GM23338 (cell line): ENCODE measurements at regions not wholly inside any gene's neighbourhood (a gene's known extent, or its start where the extent isn't known, plus 50 kb on each side); places are given as distances from the start of the nearest gene placed in this dataset.

ENCODE experiments used
- ATAC-seq: fragments of 200-7000 bp; cut with Tn5 transposase; 3 replicates; pipeline ENCODE4 v1.9.1; 2020
- DNase-seq: peaks from one replicate; pipeline ENCODE4 v3.0.0-alpha.2; 2015; ENCODE audit warnings: low spot score
- H2AFZ ChIP-seq: fragments of 200-600 bp; sonication (generic); 2 replicates; pipeline ENCODE4 v1.8.0; 2016; ENCODE audit warnings: antibody characterized with exemption, mild to moderate bottlenecking, moderate library complexity
- H3F3A ChIP-seq: fragments of 200-600 bp; sonication (generic); replicated peaks from 2 replicates; pipeline ENCODE4 v1.8.0; 2017; ENCODE audit warnings: antibody characterized with exemption, mixed run types, low read depth
- H3K27ac ChIP-seq: fragments of 200-600 bp; sonication (generic); 2 replicates; pipeline ENCODE4 v1.6.1; 2016; ENCODE audit warnings: low read depth
- H3K27me3 ChIP-seq: fragments of 200-600 bp; sonication (generic); 2 replicates; pipeline ENCODE4 v1.8.0; 2016; ENCODE audit warnings: mild to moderate bottlenecking, mixed run types, moderate library complexity; ENCODE audit not compliant: insufficient read depth
- H3K36me3 ChIP-seq: fragments of 200-600 bp; sonication (generic); 2 replicates; pipeline ENCODE4 v1.8.0; 2016; ENCODE audit warnings: mild to moderate bottlenecking; ENCODE audit not compliant: insufficient read depth
- H3K4me1 ChIP-seq: fragments of 200-600 bp; sonication (generic); 2 replicates; pipeline ENCODE4 v1.8.0; 2016; ENCODE audit warnings: mild to moderate bottlenecking, moderate library complexity; ENCODE audit not compliant: insufficient read depth
- H3K4me2 ChIP-seq: fragments of 200-600 bp; sonication (generic); 2 replicates; pipeline ENCODE4 v1.7.1; 2017; ENCODE audit warnings: mixed run types
- H3K4me3 ChIP-seq: fragments of 200-600 bp; sonication (generic); 2 replicates; pipeline ENCODE4 v1.6.1; 2016; ENCODE audit warnings: mixed run types
- H3K79me2 ChIP-seq: fragments of 200-600 bp; sonication (generic); replicated peaks from 2 replicates; pipeline ENCODE4 v1.8.0; 2017; ENCODE audit warnings: mild to moderate bottlenecking; ENCODE audit not compliant: insufficient read depth
- H3K9me2 ChIP-seq: fragments of 200-600 bp; sonication (generic); 2 replicates; pipeline ENCODE4 v1.8.0; 2017; ENCODE audit not compliant: insufficient read depth
- H4K20me1 ChIP-seq: fragments of 200-600 bp; sonication (generic); replicated peaks from 2 replicates; pipeline ENCODE4 v1.8.0; 2017; ENCODE audit warnings: mild to moderate bottlenecking; ENCODE audit not compliant: insufficient read depth
- H3K27ac Mint-ChIP-seq: 2 replicates; pipeline ENCODE4 v1.8.0; 2020; ENCODE audit warnings: inconsistent platforms, mild to moderate bottlenecking, moderate library complexity, mixed read lengths
- H3K27me3 Mint-ChIP-seq: 3 replicates; pipeline ENCODE4 v1.8.0; 2022; ENCODE audit warnings: low read depth, mild to moderate bottlenecking, moderate library complexity, mixed read lengths, inconsistent platforms; ENCODE audit not compliant: insufficient read depth, poor library complexity
- H3K36me3 Mint-ChIP-seq: 3 replicates; pipeline ENCODE4 v1.8.0; 2021; ENCODE audit warnings: low read depth, mild to moderate bottlenecking, inconsistent platforms, moderate library complexity, mixed read lengths
- H3K4me1 Mint-ChIP-seq: 3 replicates; pipeline ENCODE4 v1.8.0; 2020; ENCODE audit warnings: mild to moderate bottlenecking, inconsistent platforms, mixed read lengths
- H3K4me3 Mint-ChIP-seq: 3 replicates; pipeline ENCODE4 v1.8.0; 2021; ENCODE audit warnings: moderate library complexity, mild to moderate bottlenecking, inconsistent platforms, mixed read lengths
- H3K9me3 Mint-ChIP-seq: 3 replicates; pipeline ENCODE4 v1.8.0; 2020; ENCODE audit warnings: moderate library complexity, mild to moderate bottlenecking, inconsistent platforms, mixed read lengths
- CREB1 ChIP-seq: fragments of 250-450 bp; sonication (Bioruptor Pico); IDR thresholded peaks from 2 replicates; pipeline ENCODE4 v1.5.0; 2020; ENCODE audit warnings: low read depth, mild to moderate bottlenecking, moderate library complexity
- ETS1 ChIP-seq: IDR thresholded peaks from 2 replicates; pipeline ENCODE4 v1.6.1; 2016; ENCODE audit warnings: antibody characterized with exemption
- EZH2 ChIP-seq: fragments of 200-600 bp; sonication (generic); IDR thresholded peaks from one replicate; pipeline ENCODE4 v1.8.0; 2017; ENCODE audit warnings: antibody characterized with exemption, mild to moderate bottlenecking, low read depth; ENCODE audit not compliant: unreplicated experiment
- EZH2phosphoT487 ChIP-seq: fragments of 200-600 bp; sonication (generic); IDR thresholded peaks from one replicate; pipeline ENCODE4 v1.8.1; 2018; ENCODE audit warnings: antibody characterized with exemption; ENCODE audit not compliant: unreplicated experiment
- JUNB ChIP-seq: IDR thresholded peaks from one replicate; pipeline ENCODE4 v1.6.1; 2016; ENCODE audit warnings: antibody characterized with exemption; ENCODE audit not compliant: unreplicated experiment
- POLR2AphosphoS5 ChIP-seq: IDR thresholded peaks from 2 replicates; pipeline ENCODE4 v1.6.1; 2016; ENCODE audit warnings: antibody characterized with exemption, low read depth
- REST ChIP-seq: IDR thresholded peaks from one replicate; pipeline ENCODE4 v1.6.1; 2018; ENCODE audit warnings: antibody characterized with exemption; ENCODE audit not compliant: unreplicated experiment
- STAT1 ChIP-seq: IDR thresholded peaks from one replicate; pipeline ENCODE4 v1.6.1; 2016; ENCODE audit warnings: antibody characterized with exemption; ENCODE audit not compliant: unreplicated experiment
- ZNF331 ChIP-seq: fragments of 250-450 bp; sonication (Bioruptor Pico); IDR thresholded peaks from 2 replicates; pipeline ENCODE4 v1.5.0; 2020; ENCODE audit warnings: low read depth, mild to moderate bottlenecking, moderate library complexity

GRCh38 chr5:119928974-119929373, 299.6 kb downstream of the FAM170A start:
- DNase-seq (no peak), ATAC-seq (no peak)
- no peak overlapping the region for H2AFZ ChIP-seq
- H3F3A ChIP-seq, result no peaks in the 10 kb centered on the region
- no peaks in the 10 kb centered on the region for H3K9me2 ChIP-seq
- H3K27me3 ChIP-seq, result no peaks in the 10 kb centered on the region
- Mint-ChIP-seq H3K9me3 (no peaks in the 10 kb centered on the region), H3K36me3 (no peaks in the 10 kb centered on the region), H3K4me3 (no peak overlapping the region), H3K27ac (no peak overlapping the region), H3K4me1 (no peaks in the 10 kb centered on the region), H3K27me3 (no peaks in the 10 kb centered on the region)
- no peaks in the 10 kb centered on the region for H3K79me2 ChIP-seq
- no peak overlapping the region for H3K4me3 ChIP-seq
- H4K20me1 ChIP-seq, result no peaks in the 10 kb centered on the region
- no peak overlapping the region for H3K27ac ChIP-seq
- no peak overlapping the region for H3K4me2 ChIP-seq
- no peaks in the 10 kb centered on the region for H3K4me1 ChIP-seq
- no peaks in the 10 kb centered on the region for H3K36me3 ChIP-seq
- TF ChIP-seq ETS1 (no peak), EZH2 (no peak)

GRCh38 chr5:119930490-119930889, 301.1 kb downstream of the FAM170A start:
- Histone ChIP-seq H3K4me3 (no peak overlapping the region), H3K27me3 (no peaks in the 10 kb centered on the region), H2AFZ (no peak overlapping the region; the same call in 1 of the 2 replicates), H3K4me2 (no peak overlapping the region), H3K4me1 (no peaks in the 10 kb centered on the region), H4K20me1 (no peaks in the 10 kb centered on the region), H3K36me3 (no peaks in the 10 kb centered on the region), H3K79me2 (no peaks in the 10 kb centered on the region), H3K9me2 (no peaks in the 10 kb centered on the region), H3F3A (no peaks in the 10 kb centered on the region), H3K27ac (no peak overlapping the region)
- TF ChIP-seq EZH2, result no peak
- no peak for TF ChIP-seq REST
- no peak for TF ChIP-seq STAT1
- no peak for TF ChIP-seq JUNB
- TF ChIP-seq POLR2AphosphoS5, result no peak
- Mint-ChIP-seq H3K4me3 (no peak overlapping the region), H3K4me1 (no peaks in the 10 kb centered on the region), H3K27ac (no peak overlapping the region), H3K9me3 (no peaks in the 10 kb centered on the region), H3K36me3 (no peaks in the 10 kb centered on the region), H3K27me3 (no peaks in the 10 kb centered on the region)
- ATAC-seq (no peak), DNase-seq (no peak)

- Mint-ChIP-seq H3K9me3 (peaks cover 19% of the 10 kb centered on the region), H3K4me1 (0 out of 3 replicates have a peak, but pooled peaks cover 7% of the 10 kb centered on the region), H3K4me3 (no peak overlapping the region), H3K27me3 (no peaks in the 10 kb centered on the region), H3K36me3 (peaks cover 14% of the 10 kb centered on the region; the same call in 2 of the 3 replicates), H3K27ac (no peak overlapping the region)
- DNase-seq (no peak), ATAC-seq (no peak)
- no peak overlapping the region for H3K27ac ChIP-seq
- H4K20me1 ChIP-seq, result no peaks in the 10 kb centered on the region
- H3K79me2 ChIP-seq, result no peaks in the 10 kb centered on the region
- TF ChIP-seq POLR2AphosphoS5 (no peak), CREB1 (CRISPR knock-in tag) (no peak), JUNB (no peak), EZH2phosphoT487 (no peak), ETS1 (no peak), STAT1 (no peak), ZNF331 (CRISPR knock-in tag) (no peak)
- no peak overlapping the region for H2AFZ ChIP-seq
- no peaks in the 10 kb centered on the region for H3F3A ChIP-seq
- no peak overlapping the region for H3K4me3 ChIP-seq
- no peaks in the 10 kb centered on the region for H3K27me3 ChIP-seq
- no peak overlapping the region for H3K4me2 ChIP-seq
- peaks cover 8% of the 10 kb centered on the region for H3K9me2 ChIP-seq
- no peaks in the 10 kb centered on the region for H3K36me3 ChIP-seq
- H3K4me1 ChIP-seq, result no peaks in the 10 kb centered on the region
Observed at GRCh38 chr5:119943148-119943547, 313.8 kb downstream of the FAM170A start.
